Liver (tissue), 7 donors: ENCODE measurements at regions not wholly inside any gene's neighbourhood (a gene's known extent, or its start where the extent isn't known, plus 50 kb on each side); places are given as distances from the start of the nearest gene placed in this dataset.
"Not testable (repeated sequence)": the region's sequence is repeated elsewhere in the genome, so short reads cannot be mapped to it uniquely, and the experiment has no call there.

Experiments
- DNase-seq: peaks from one replicate; pipeline ENCODE4 v3.0.0-alpha.2; 2017; ENCODE audit warnings: low spot score
- H3K27ac ChIP-seq, 2 donors: one replicate each; pipeline ENCODE4 v1.7.0; 2013; ENCODE audit warnings: inconsistent platforms in 2 of 2, low read length in 2 of 2, control low read depth in 1 of 2, low read depth in 1 of 2, mild to moderate bottlenecking in 1 of 2
- H3K27me3 ChIP-seq, 4 donors: one replicate each; pipeline versions ENCODE4 v1.6.1 to v1.7.0; 2013; ENCODE audit warnings: low read length in 3 of 4, inconsistent platforms in 1 of 4, mild to moderate bottlenecking in 1 of 4, moderate library complexity in 1 of 4; ENCODE audit not compliant: control insufficient read depth in 4 of 4, insufficient read depth in 4 of 4
- H3K36me3 ChIP-seq, 4 donors: one replicate each; pipeline versions ENCODE4 v1.6.1 to v1.7.0; 2013; ENCODE audit warnings: low read length in 3 of 4, mild to moderate bottlenecking in 3 of 4, low read depth in 1 of 4, moderate library complexity in 1 of 4; ENCODE audit not compliant: control insufficient read depth in 4 of 4, insufficient read depth in 3 of 4
- H3K4me1 ChIP-seq, 4 donors: one replicate each; pipeline versions ENCODE4 v1.6.1 to v1.7.0; 2013; ENCODE audit warnings: low read length in 3 of 4, mild to moderate bottlenecking in 3 of 4, moderate library complexity in 1 of 4; ENCODE audit not compliant: control insufficient read depth in 4 of 4, insufficient read depth in 4 of 4
- H3K4me3 ChIP-seq, 3 donors: one replicate each; pipeline versions ENCODE4 v1.6.1 to v1.7.0; 2013; ENCODE audit warnings: low read length in 3 of 3, control low read depth in 1 of 3, low read depth in 1 of 3, mild to moderate bottlenecking in 1 of 3
- H3K9ac ChIP-seq, 2 donors: one replicate each; pipeline ENCODE4 v1.7.0; 2013; ENCODE audit warnings: low read length in 2 of 2, mild to moderate bottlenecking in 2 of 2, moderate library complexity in 2 of 2, control low read depth in 1 of 2, low read depth in 1 of 2
- H3K9me3 ChIP-seq, 4 donors: one replicate each; pipeline versions ENCODE4 v1.6.1 to v1.7.0; 2013; ENCODE audit warnings: low read length in 3 of 4; ENCODE audit not compliant: control insufficient read depth in 4 of 4
- HNF4A ChIP-seq, 2 donors: conservative IDR thresholded peaks; 2 replicates each; pipeline ENCODE4 v1.6.1; 2016; ENCODE audit warnings: antibody characterized with exemption in 2 of 2, mild to moderate bottlenecking in 2 of 2
- HNF4G ChIP-seq: IDR thresholded peaks from 2 replicates; pipeline ENCODE4 v1.6.1; 2016; ENCODE audit warnings: antibody characterized with exemption
- NR2F2 ChIP-seq: IDR thresholded peaks from 2 replicates; pipeline ENCODE4 v1.6.1; 2016; ENCODE audit warnings: antibody characterized with exemption
- RAD21 ChIP-seq, 2 donors: IDR thresholded peaks; 2 replicates each; pipeline ENCODE4 v1.6.1; 2016; ENCODE audit warnings: antibody characterized with exemption in 2 of 2, mild to moderate bottlenecking in 2 of 2
- RXRA ChIP-seq, 2 donors: IDR thresholded peaks; 2 replicates each; pipeline ENCODE4 v1.6.1; 2017 to 2018; ENCODE audit warnings: antibody characterized with exemption in 2 of 2, mild to moderate bottlenecking in 1 of 2
- SP1 ChIP-seq: IDR thresholded peaks from 2 replicates; pipeline ENCODE4 v1.6.1; 2018; ENCODE audit warnings: antibody characterized with exemption, mild to moderate bottlenecking
- TAF1 ChIP-seq: conservative IDR thresholded peaks from 2 replicates; pipeline ENCODE4 v1.6.1; 2016; ENCODE audit warnings: antibody characterized with exemption, mild to moderate bottlenecking
- WGBS: extraction: QIAGEN DNeasy Blood & Tissue Kit; methylation state at CpG from one replicate; pipeline ENCODE4 v1.1.7; 2013; 5-methylcytosine and 5-hydroxymethylcytosine counted together
- TF ChIP-seq, protein P1 (sequence below): IDR thresholded peaks from 2 replicates; pipeline ENCODE4 v1.6.1; 2016; ENCODE audit warnings: antibody characterized with exemption, mild to moderate bottlenecking
- TF ChIP-seq, protein P2 (sequence below): IDR thresholded peaks from 2 replicates; pipeline ENCODE4 v1.6.1; 2016; ENCODE audit warnings: antibody characterized with exemption
- TF ChIP-seq, protein P3 (sequence below): IDR thresholded peaks from 2 replicates; pipeline ENCODE4 v1.6.1; 2016; ENCODE audit warnings: antibody characterized with exemption
- TF ChIP-seq, protein P4 (sequence below): IDR thresholded peaks from 2 replicates; pipeline ENCODE4 v1.6.1; 2016; ENCODE audit warnings: antibody characterized with exemption
- donor health status: healthy.
- donor health status: healthy.
- donor health status: healthy.
- donor health status: healthy.

GRCh38 chr2:59752512-59752911 lies 800.9 kb downstream of the BCL11A start:
- H3K27me3 ChIP-seq = peaks cover 0 to 4% (median 0%) of the 10 kb centered on the region in 4 donors
- WGBS = 35% methylated on average over 1 of the region's 1 CpG
- H3K9ac ChIP-seq = no peak overlapping the region
- H3K4me3 ChIP-seq = no peak overlapping the region
- TF ChIP-seq RAD21 (IDR thresholded peaks at IDR 0.05) (no peak), HNF4G (no peak), HNF4A (conservative IDR thresholded peaks at IDR 0.05) (no peak), TAF1 (no peak), NR2F2 (no peak)
- TF ChIP-seq, protein P1, sequence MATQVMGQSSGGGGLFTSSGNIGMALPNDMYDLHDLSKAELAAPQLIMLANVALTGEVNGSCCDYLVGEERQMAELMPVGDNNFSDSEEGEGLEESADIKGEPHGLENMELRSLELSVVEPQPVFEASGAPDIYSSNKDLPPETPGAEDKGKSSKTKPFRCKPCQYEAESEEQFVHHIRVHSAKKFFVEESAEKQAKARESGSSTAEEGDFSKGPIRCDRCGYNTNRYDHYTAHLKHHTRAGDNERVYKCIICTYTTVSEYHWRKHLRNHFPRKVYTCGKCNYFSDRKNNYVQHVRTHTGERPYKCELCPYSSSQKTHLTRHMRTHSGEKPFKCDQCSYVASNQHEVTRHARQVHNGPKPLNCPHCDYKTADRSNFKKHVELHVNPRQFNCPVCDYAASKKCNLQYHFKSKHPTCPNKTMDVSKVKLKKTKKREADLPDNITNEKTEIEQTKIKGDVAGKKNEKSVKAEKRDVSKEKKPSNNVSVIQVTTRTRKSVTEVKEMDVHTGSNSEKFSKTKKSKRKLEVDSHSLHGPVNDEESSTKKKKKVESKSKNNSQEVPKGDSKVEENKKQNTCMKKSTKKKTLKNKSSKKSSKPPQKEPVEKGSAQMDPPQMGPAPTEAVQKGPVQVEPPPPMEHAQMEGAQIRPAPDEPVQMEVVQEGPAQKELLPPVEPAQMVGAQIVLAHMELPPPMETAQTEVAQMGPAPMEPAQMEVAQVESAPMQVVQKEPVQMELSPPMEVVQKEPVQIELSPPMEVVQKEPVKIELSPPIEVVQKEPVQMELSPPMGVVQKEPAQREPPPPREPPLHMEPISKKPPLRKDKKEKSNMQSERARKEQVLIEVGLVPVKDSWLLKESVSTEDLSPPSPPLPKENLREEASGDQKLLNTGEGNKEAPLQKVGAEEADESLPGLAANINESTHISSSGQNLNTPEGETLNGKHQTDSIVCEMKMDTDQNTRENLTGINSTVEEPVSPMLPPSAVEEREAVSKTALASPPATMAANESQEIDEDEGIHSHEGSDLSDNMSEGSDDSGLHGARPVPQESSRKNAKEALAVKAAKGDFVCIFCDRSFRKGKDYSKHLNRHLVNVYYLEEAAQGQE = no peak
- TF ChIP-seq, protein P2, sequence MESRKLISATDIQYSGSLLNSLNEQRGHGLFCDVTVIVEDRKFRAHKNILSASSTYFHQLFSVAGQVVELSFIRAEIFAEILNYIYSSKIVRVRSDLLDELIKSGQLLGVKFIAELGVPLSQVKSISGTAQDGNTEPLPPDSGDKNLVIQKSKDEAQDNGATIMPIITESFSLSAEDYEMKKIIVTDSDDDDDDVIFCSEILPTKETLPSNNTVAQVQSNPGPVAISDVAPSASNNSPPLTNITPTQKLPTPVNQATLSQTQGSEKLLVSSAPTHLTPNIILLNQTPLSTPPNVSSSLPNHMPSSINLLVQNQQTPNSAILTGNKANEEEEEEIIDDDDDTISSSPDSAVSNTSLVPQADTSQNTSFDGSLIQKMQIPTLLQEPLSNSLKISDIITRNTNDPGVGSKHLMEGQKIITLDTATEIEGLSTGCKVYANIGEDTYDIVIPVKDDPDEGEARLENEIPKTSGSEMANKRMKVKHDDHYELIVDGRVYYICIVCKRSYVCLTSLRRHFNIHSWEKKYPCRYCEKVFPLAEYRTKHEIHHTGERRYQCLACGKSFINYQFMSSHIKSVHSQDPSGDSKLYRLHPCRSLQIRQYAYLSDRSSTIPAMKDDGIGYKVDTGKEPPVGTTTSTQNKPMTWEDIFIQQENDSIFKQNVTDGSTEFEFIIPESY = no peak
- TF ChIP-seq, protein P3, sequence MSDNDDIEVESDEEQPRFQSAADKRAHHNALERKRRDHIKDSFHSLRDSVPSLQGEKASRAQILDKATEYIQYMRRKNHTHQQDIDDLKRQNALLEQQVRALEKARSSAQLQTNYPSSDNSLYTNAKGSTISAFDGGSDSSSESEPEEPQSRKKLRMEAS = no peak
- TF ChIP-seq, protein P4, sequence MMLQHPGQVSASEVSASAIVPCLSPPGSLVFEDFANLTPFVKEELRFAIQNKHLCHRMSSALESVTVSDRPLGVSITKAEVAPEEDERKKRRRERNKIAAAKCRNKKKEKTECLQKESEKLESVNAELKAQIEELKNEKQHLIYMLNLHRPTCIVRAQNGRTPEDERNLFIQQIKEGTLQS = no peak
- no peaks in the 10 kb centered on the region for H3K9me3 ChIP-seq
- H3K4me1 ChIP-seq = no peaks in the 10 kb centered on the region
- H3K27ac ChIP-seq = no peak overlapping the region
- no peak for DNase-seq
- H3K36me3 ChIP-seq = no peaks in the 10 kb centered on the region

DNA sequence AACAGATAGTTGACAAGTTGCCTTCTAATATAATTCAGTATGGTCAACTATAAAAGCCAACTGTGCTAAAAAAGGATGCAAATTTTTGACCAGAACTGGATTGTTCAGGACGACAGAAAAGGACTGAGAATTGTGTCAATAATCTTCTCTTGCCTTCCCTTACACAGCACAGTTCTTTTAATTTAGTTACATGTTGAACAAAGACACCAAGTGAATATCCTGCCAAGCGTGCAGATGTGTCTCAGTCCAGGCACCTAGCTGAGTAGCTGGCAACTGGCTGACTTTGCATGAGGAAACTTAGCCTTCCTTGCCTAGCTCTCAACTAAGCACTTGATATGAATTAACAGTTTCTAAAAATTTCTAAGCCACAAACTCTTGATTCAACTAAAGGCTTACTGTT lies 801.4 kb downstream of the BCL11A start:
- Histone ChIP-seq H3K9me3 (no peaks in the 10 kb centered on the region), H3K27ac (no peak overlapping the region), H3K36me3 (no peaks in the 10 kb centered on the region), H3K4me3 (no peak overlapping the region), H3K9ac (no peak overlapping the region), H3K27me3 (peaks cover 0 to 4% (median 0%) of the 10 kb centered on the region in 4 donors), H3K4me1 (no peaks in the 10 kb centered on the region)
- TF ChIP-seq RXRA (IDR thresholded peaks at IDR 0.05) = no peak
- no peak for TF ChIP-seq HNF4A (conservative IDR thresholded peaks at IDR 0.05)
- TF ChIP-seq, protein P3 = no peak
- TF ChIP-seq, protein P1 = no peak
- TF ChIP-seq TAF1 = no peak
- TF ChIP-seq SP1 = no peak
- DNase-seq = no peak
- 78% methylated on average over 2 of the region's 2 CpGs for WGBS

GRCh38 chr2:59751214-59751613 lies 802.2 kb downstream of the BCL11A start:
- not testable (repeated sequence) for H3K27ac ChIP-seq, H3K4me3 ChIP-seq, H3K4me1 ChIP-seq, H3K27me3 ChIP-seq, H3K9ac ChIP-seq, H3K9me3 ChIP-seq, H3K36me3 ChIP-seq, DNase-seq
- 75% methylated on average over 4 of the region's 4 CpGs for WGBS
